ENCODE measurements at regions not wholly inside any gene's neighbourhood (a gene's known extent, or its start where the extent isn't known, plus 50 kb on each side); places are given as distances from the start of the nearest gene placed in this dataset.

GRCh38 chr1:29576510-29576909 lies 340.2 kb downstream of the PTPRU start:
- no peak for TF ChIP-seq POLR2A (IDR thresholded peaks at IDR 0.05)
- TF ChIP-seq, protein P1, sequence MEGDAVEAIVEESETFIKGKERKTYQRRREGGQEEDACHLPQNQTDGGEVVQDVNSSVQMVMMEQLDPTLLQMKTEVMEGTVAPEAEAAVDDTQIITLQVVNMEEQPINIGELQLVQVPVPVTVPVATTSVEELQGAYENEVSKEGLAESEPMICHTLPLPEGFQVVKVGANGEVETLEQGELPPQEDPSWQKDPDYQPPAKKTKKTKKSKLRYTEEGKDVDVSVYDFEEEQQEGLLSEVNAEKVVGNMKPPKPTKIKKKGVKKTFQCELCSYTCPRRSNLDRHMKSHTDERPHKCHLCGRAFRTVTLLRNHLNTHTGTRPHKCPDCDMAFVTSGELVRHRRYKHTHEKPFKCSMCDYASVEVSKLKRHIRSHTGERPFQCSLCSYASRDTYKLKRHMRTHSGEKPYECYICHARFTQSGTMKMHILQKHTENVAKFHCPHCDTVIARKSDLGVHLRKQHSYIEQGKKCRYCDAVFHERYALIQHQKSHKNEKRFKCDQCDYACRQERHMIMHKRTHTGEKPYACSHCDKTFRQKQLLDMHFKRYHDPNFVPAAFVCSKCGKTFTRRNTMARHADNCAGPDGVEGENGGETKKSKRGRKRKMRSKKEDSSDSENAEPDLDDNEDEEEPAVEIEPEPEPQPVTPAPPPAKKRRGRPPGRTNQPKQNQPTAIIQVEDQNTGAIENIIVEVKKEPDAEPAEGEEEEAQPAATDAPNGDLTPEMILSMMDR (IDR thresholded peaks at IDR 0.05), result no peak
